K562 (cell line): ENCODE measurements at regions not wholly inside any gene's neighbourhood (a gene's known extent, or its start where the extent isn't known, plus 50 kb on each side); places are given as distances from the start of the nearest gene placed in this dataset.
A peak's percentile ranks its signal among the peaks of the same experiment; 100 is the strongest.

ENCODE experiments used
- ATF6 ChIP-seq: sonication (generic); formaldehyde crosslinking; IDR thresholded peaks from 2 replicates; pipeline ENCODE4 v1.4.0; 2020; ENCODE audit warnings: mild to moderate bottlenecking, missing genetic modification reagents
- CBX8 ChIP-seq: fragments of 200-600 bp; sonication (generic); IDR thresholded peaks from 2 replicates; pipeline ENCODE4 v1.6.1; 2012; ENCODE audit warnings: borderline replicate concordance, mixed run types, low read depth, mild to moderate bottlenecking, moderate library complexity, mixed read lengths, low read length, control low read depth, inconsistent platforms; ENCODE audit not compliant: poor library complexity, severe bottlenecking; ENCODE audit errors: extremely low read depth
- CHD4 ChIP-seq: fragments of 200-600 bp; sonication (generic); IDR thresholded peaks from 3 replicates; pipeline ENCODE4 v1.6.1; 2012; ENCODE audit warnings: low read depth, mild to moderate bottlenecking, mixed read lengths, low read length, inconsistent platforms; ENCODE audit not compliant: insufficient read depth, insufficient replicate concordance, poor library complexity, severe bottlenecking
- CREB5 ChIP-seq: fragments of 250-450 bp; sonication (Bioruptor Pico); IDR thresholded peaks from 2 replicates; pipeline ENCODE4 v1.5.0; 2020; ENCODE audit warnings: mild to moderate bottlenecking
- CREBBP ChIP-seq: IDR thresholded peaks from one replicate; pipeline ENCODE4 v1.6.1; 2012; ENCODE audit warnings: low read depth, mild to moderate bottlenecking, control low read depth, inconsistent platforms, low read length
- CTCF ChIP-seq, 3 experiments: IDR thresholded peaks in 2 of 3; conservative IDR thresholded peaks in 1 of 3; 2 replicates each; pipeline ENCODE4 v1.5.1; 2011 to 2012; ENCODE audit warnings: low read length in 3 of 3, mild to moderate bottlenecking in 3 of 3, control low read depth in 2 of 3, improper control_type of control experiment in 1 of 3, inconsistent platforms in 1 of 3, low read depth in 1 of 3, mixed read lengths in 1 of 3, moderate library complexity in 1 of 3; ENCODE audit not compliant: insufficient read depth in 2 of 3
- CXXC5 ChIP-seq: fragments of 250-450 bp; sonication (Bioruptor Pico); IDR thresholded peaks from 2 replicates; pipeline ENCODE4 v1.8.0; 2022; ENCODE audit warnings: inconsistent platforms, mild to moderate bottlenecking, moderate library complexity
- E2F5 ChIP-seq: sonication (generic); formaldehyde crosslinking; IDR thresholded peaks from 2 replicates; pipeline ENCODE4 v1.8.0; 2022; ENCODE audit warnings: mild to moderate bottlenecking, missing genetic modification reagents
- EWSR1 ChIP-seq: fragments of 450-650 bp; IDR thresholded peaks from 2 replicates; pipeline ENCODE4 v1.6.1; 2018; ENCODE audit warnings: borderline replicate concordance, mild to moderate bottlenecking, low read depth, moderate library complexity; ENCODE audit not compliant: partially characterized antibody
- FOXA3 ChIP-seq, 2 experiments: fragments of 450-650 bp in 1 of 2; sonication (generic) in 1 of 2; formaldehyde crosslinking; IDR thresholded peaks in 1 of 2; conservative IDR thresholded peaks in 1 of 2; 2 replicates each; pipeline versions ENCODE4 v1.4.0 to v1.8.0; 2020 to 2022; ENCODE audit warnings: mild to moderate bottlenecking in 2 of 2, missing genetic modification reagents in 1 of 2
- HBP1 ChIP-seq: fragments of 450-650 bp; formaldehyde crosslinking; IDR thresholded peaks from 2 replicates; pipeline ENCODE4 v1.4.0; 2022; ENCODE audit warnings: missing genetic modification characterization
- KHSRP ChIP-seq: fragments of 450-650 bp; IDR thresholded peaks from 2 replicates; pipeline ENCODE4 v1.6.1; 2017
- MAZ ChIP-seq, 2 experiments: fragments of 450-650 bp in 1 of 2; sonication (generic) in 1 of 2; formaldehyde crosslinking; IDR thresholded peaks in 1 of 2; conservative IDR thresholded peaks in 1 of 2; 2 replicates each; pipeline versions ENCODE4 v1.4.0 to v1.5.0; 2020; ENCODE audit warnings: mild to moderate bottlenecking in 1 of 2, missing genetic modification reagents in 1 of 2
- MIER1 ChIP-seq: fragments of 450-650 bp; IDR thresholded peaks from 2 replicates; pipeline ENCODE4 v1.6.1; 2016; ENCODE audit warnings: antibody characterized with exemption, mild to moderate bottlenecking, low read depth
- PHF8 ChIP-seq: fragments of 200-600 bp; sonication (generic); IDR thresholded peaks from 2 replicates; pipeline ENCODE4 v1.6.1; 2012; ENCODE audit warnings: mixed run types, mild to moderate bottlenecking, inconsistent platforms, low read length, moderate library complexity, borderline replicate concordance
- POLR2AphosphoS5 ChIP-seq: IDR thresholded peaks from 2 replicates; pipeline ENCODE4 v1.6.1; 2011; ENCODE audit warnings: mild to moderate bottlenecking, low read depth, low read length, moderate library complexity; ENCODE audit not compliant: control insufficient read depth, insufficient read depth
- ZNF212 ChIP-seq: fragments of 450-650 bp; formaldehyde crosslinking; IDR thresholded peaks from 2 replicates; pipeline ENCODE4 v1.4.0; 2020; ENCODE audit warnings: mild to moderate bottlenecking
- ZNF76 ChIP-seq: fragments of 250-450 bp; sonication (Bioruptor Pico); IDR thresholded peaks from 2 replicates; pipeline ENCODE4 v1.4.0; 2020; ENCODE audit warnings: mild to moderate bottlenecking, moderate library complexity, borderline replicate concordance

GRCh38 chr9:113787871-113788270 is 88.2 kb upstream of the ZNF618 start (continued):
- TF ChIP-seq CTCF (IDR thresholded peaks at IDR 0.05 in 2 of 3, conservative IDR thresholded peaks at IDR 0.05 in 1 of 3; ENCODE audit: insufficient read depth in 2 of 3, low read depth in 1 of 3, low read length in 3 of 3): peak in 2 of 3 experiments; percentile 19 to 40; a peak in 2 of 6 replicates
- TF ChIP-seq ZNF212 (CRISPR knock-in tag): no peak
- TF ChIP-seq CREB5 (CRISPR knock-in tag): no peak
- no peak for TF ChIP-seq POLR2AphosphoS5
- TF ChIP-seq MIER1: no peak
- TF ChIP-seq ATF6: no peak
- TF ChIP-seq E2F5 (CRISPR knock-in tag): no peak
- no peak for TF ChIP-seq HBP1 (CRISPR knock-in tag)
- TF ChIP-seq CREBBP: no peak
- no peak for TF ChIP-seq KHSRP
- TF ChIP-seq MAZ (CRISPR knock-in tag; conservative IDR thresholded peaks at IDR 0.05 in 1 of 2, IDR thresholded peaks at IDR 0.05 in 1 of 2): no peak
- TF ChIP-seq CHD4: no peak
- TF ChIP-seq FOXA3 (CRISPR knock-in tag; conservative IDR thresholded peaks at IDR 0.05 in 1 of 2, IDR thresholded peaks at IDR 0.05 in 1 of 2): no peak
- TF ChIP-seq CBX8: no peak
- no peak for TF ChIP-seq EWSR1
- no peak for TF ChIP-seq PHF8
- no peak for TF ChIP-seq CXXC5 (CRISPR knock-in tag)
- TF ChIP-seq ZNF76: no peak
